HepG2 (cell line): ENCODE measurements at regions not wholly inside any gene's neighbourhood (a gene's known extent, or its start where the extent isn't known, plus 50 kb on each side); places are given as distances from the start of the nearest gene placed in this dataset.

Experiments used
- ATAC-seq: fragments of 200-7000 bp; cut with Tn5 transposase; 3 replicates; pipeline ENCODE4 v1.9.1; 2020; ENCODE audit warnings: mild to moderate bottlenecking, moderate library complexity
- BruUV-seq: library from RNA; stranded (reverse); fragments of 400-500 nt; replicated peaks from 2 replicates; lab custom pipeline; 2021; lab: Mats Ljungman, UMichigan
- CTCF ChIA-PET: fragments of 300-600 bp; formaldehyde crosslinking; extraction: SDS; loops from one replicate; lab custom pipeline; 2021; ENCODE audit warnings: low total read pairs, inconsistent platforms, low intra/inter-chr PET ratio; lab: Yijun Ruan, JAX
- POLR2A ChIA-PET: fragments of 350-600 bp; sonication (Branson Sonifier 250); formaldehyde crosslinking; loops from one replicate; lab custom pipeline; 2020; ENCODE audit warnings: antibody characterized with exemption, inconsistent platforms; lab: Yijun Ruan, JAX
- DNase-seq: peaks from one replicate; pipeline ENCODE4 v3.0.0-alpha.2; 2015; ENCODE audit warnings: low spot score
- FAIRE-seq: peaks from 3 replicates; lab custom pipeline; 2011; peaks lifted over from hg19 to GRCh38; lab: Jason Lieb, UNC
- H2AFZ ChIP-seq: one replicate; pipeline ENCODE4 v1.6.1; 2011; ENCODE audit warnings: low read length, inconsistent platforms
- H3K27ac ChIP-seq: fragments of 300-600 bp; 3 replicates; pipeline ENCODE4 v1.8.0; 2011; ENCODE audit warnings: mixed run types, mild to moderate bottlenecking, mixed read lengths, low read length, inconsistent platforms; ENCODE audit not compliant: insufficient read depth; ENCODE audit errors: extremely low read length
- H3K27me3 ChIP-seq, 2 experiments: fragments of 200-600 bp in 1 of 2; 2 replicates in 1 of 2; 3 replicates in 1 of 2; pipeline versions ENCODE4 v1.6.0 to v1.8.0; 2011; ENCODE audit warnings: low read length in 2 of 2, mild to moderate bottlenecking in 2 of 2, moderate library complexity in 2 of 2, inconsistent platforms in 1 of 2; ENCODE audit not compliant: insufficient read depth in 2 of 2, control insufficient read depth in 1 of 2
- H3K36me3 ChIP-seq, 2 experiments: fragments of 200-600 bp in 1 of 2; replicated peaks in 1 of 2; 2 replicates in 1 of 2; 3 replicates in 1 of 2; pipeline versions ENCODE4 v1.5.1 to v1.8.0; 2011; ENCODE audit warnings: low read length in 2 of 2, inconsistent platforms in 1 of 2; ENCODE audit not compliant: insufficient read depth in 2 of 2, control insufficient read depth in 1 of 2
- H3K4me1 ChIP-seq: 2 replicates; pipeline ENCODE4 v1.5.1; 2012; ENCODE audit warnings: low read length, inconsistent platforms; ENCODE audit not compliant: insufficient read depth
- H3K4me2 ChIP-seq: 2 replicates; pipeline ENCODE4 v1.6.0; 2011; ENCODE audit warnings: low read depth, low read length, inconsistent platforms
- H3K4me3 ChIP-seq, 3 experiments: fragments of 200-600 bp in 1 of 3; sonication (generic), shearing (Covaris generic) in 1 of 3; replicated peaks in 1 of 3; 2 replicates each; pipeline ENCODE4 v1.5.1; 2011 to 2016; ENCODE audit warnings: low read length in 3 of 3, inconsistent platforms in 2 of 3, low read depth in 2 of 3, mild to moderate bottlenecking in 2 of 3, control low read depth in 1 of 3, mixed read lengths in 1 of 3; ENCODE audit not compliant: insufficient read depth in 1 of 3
- H3K79me2 ChIP-seq: one replicate; pipeline ENCODE4 v1.6.1; 2011; ENCODE audit warnings: low read length, inconsistent platforms; ENCODE audit not compliant: insufficient read depth
- H3K9ac ChIP-seq: 2 replicates; pipeline ENCODE4 v1.6.0; 2011; ENCODE audit warnings: mild to moderate bottlenecking, low read depth, low read length, inconsistent platforms; ENCODE audit not compliant: insufficient read depth
- H3K9me3 ChIP-seq: 2 replicates; pipeline ENCODE4 v1.5.1; 2012; ENCODE audit warnings: mild to moderate bottlenecking, low read length
- H4K20me1 ChIP-seq: 2 replicates; pipeline ENCODE4 v1.6.0; 2011; ENCODE audit warnings: inconsistent platforms, mild to moderate bottlenecking, low read length, moderate library complexity; ENCODE audit not compliant: insufficient read depth
- EED ChIP-seq: sonication (generic); formaldehyde crosslinking; IDR thresholded peaks from 2 replicates; pipeline ENCODE4 v1.5.0; 2020; ENCODE audit warnings: mild to moderate bottlenecking, missing genetic modification reagents
- SETDB1 ChIP-seq: sonication (generic); formaldehyde crosslinking; IDR thresholded peaks from 2 replicates; pipeline ENCODE4 v1.5.1; 2020; ENCODE audit warnings: missing genetic modification reagents, mild to moderate bottlenecking, borderline replicate concordance
- ZFAT ChIP-seq: sonication (generic); formaldehyde crosslinking; conservative IDR thresholded peaks from 2 replicates; pipeline ENCODE4 v1.8.1; 2023; ENCODE audit warnings: missing genetic modification reagents, inconsistent platforms
- ZFP41 ChIP-seq: sonication (generic); formaldehyde crosslinking; IDR thresholded peaks from 2 replicates; pipeline ENCODE4 v1.4.0; 2020; ENCODE audit warnings: mild to moderate bottlenecking, missing genetic modification reagents, borderline replicate concordance
- ZGPAT ChIP-seq: IDR thresholded peaks from 2 replicates; pipeline ENCODE4 v1.6.1; 2016; ENCODE audit warnings: mild to moderate bottlenecking
- ZNF143 ChIP-seq: sonication (generic); formaldehyde crosslinking; IDR thresholded peaks from 2 replicates; pipeline ENCODE4 v1.4.0; 2020; ENCODE audit warnings: missing genetic modification reagents
- ZNF382 ChIP-seq: sonication (generic); formaldehyde crosslinking; IDR thresholded peaks from 2 replicates; pipeline ENCODE4 v1.5.0; 2020; ENCODE audit warnings: missing genetic modification reagents, mild to moderate bottlenecking, borderline replicate concordance
- ZNF607 ChIP-seq: sonication (generic); formaldehyde crosslinking; IDR thresholded peaks from 2 replicates; pipeline ENCODE4 v1.5.1; 2020; ENCODE audit warnings: missing genetic modification reagents, mild to moderate bottlenecking, borderline replicate concordance
- WGBS: methylation state at CpG from one replicate; pipeline ENCODE4 v1.1.6; 2017; ENCODE audit warnings: low lambda C conversion rate; 5-methylcytosine and 5-hydroxymethylcytosine counted together
- in situ Hi-C: cut with HindIII; loops from 2 replicates; pipeline ENCODE4 v1.10.0; 2017; ENCODE audit warnings: low pct_unique_long_range_greater_than_20kb; ENCODE audit not compliant: extremely low pct_ligation_motif_present
- intact Hi-C: fragments of 100-400 bp; cut with micrococcal nuclease; formaldehyde crosslinking; loops from one replicate; pipeline ENCODE4 v1.10.0; 2022; ENCODE audit not compliant: unreplicated experiment
- TF ChIP-seq, protein P1 (sequence below): sonication (generic); formaldehyde crosslinking; conservative IDR thresholded peaks from 2 replicates; pipeline ENCODE4 v1.4.0; 2020; ENCODE audit warnings: missing genetic modification reagents

- Histone ChIP-seq H3K9me3 (no peaks in the 10 kb centered on the region), H3K4me3 (no peak overlapping the region), H3K79me2 (no peaks in the 10 kb centered on the region), H3K27ac (no peak overlapping the region), H4K20me1 (no peaks in the 10 kb centered on the region), H3K9ac (no peak overlapping the region), H3K36me3 (no peaks in the 10 kb centered on the region), H2AFZ (no peak overlapping the region), H3K4me2 (no peak overlapping the region), H3K4me1 (no peaks in the 10 kb centered on the region), H3K27me3 (peaks cover 4 to 28% of the 10 kb centered on the region in 2 experiments; a peak in 3 of 5 replicates)
- CTCF ChIA-PET, result no interaction called here
- POLR2A ChIA-PET, result no interaction called here
- no peak for ATAC-seq
- TF ChIP-seq ZNF143 (CRISPR knock-in tag) (no peak), ZNF607 (CRISPR knock-in tag) (no peak), ZGPAT (CRISPR knock-in tag) (no peak), ZFP41 (CRISPR knock-in tag) (no peak), ZFAT (no peak), ZNF382 (CRISPR knock-in tag) (no peak), EED (CRISPR knock-in tag) (no peak), SETDB1 (CRISPR knock-in tag) (no peak)
- TF ChIP-seq, protein P1, sequence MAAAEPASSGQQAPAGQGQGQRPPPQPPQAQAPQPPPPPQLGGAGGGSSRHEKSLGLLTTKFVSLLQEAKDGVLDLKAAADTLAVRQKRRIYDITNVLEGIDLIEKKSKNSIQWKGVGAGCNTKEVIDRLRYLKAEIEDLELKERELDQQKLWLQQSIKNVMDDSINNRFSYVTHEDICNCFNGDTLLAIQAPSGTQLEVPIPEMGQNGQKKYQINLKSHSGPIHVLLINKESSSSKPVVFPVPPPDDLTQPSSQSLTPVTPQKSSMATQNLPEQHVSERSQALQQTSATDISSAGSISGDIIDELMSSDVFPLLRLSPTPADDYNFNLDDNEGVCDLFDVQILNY (CRISPR knock-in tag), result no peak
- FAIRE-seq, result no peak
- DNase-seq, result no peak
- intact Hi-C loops (no loop called here), in situ Hi-C loops (no loop called here)
- 38% methylated on average over 6 of the region's 6 CpGs for WGBS
- BruUV-seq, result no TSS peak
These were observed 100.3 kb downstream of the FAM50B start for GRCh38 chr6:3949521-3949920.
